NAMALWA (cell line): ENCODE measurements at regions not wholly inside any gene's neighbourhood (a gene's known extent, or its start where the extent isn't known, plus 50 kb on each side); places are given as distances from the start of the nearest gene placed in this dataset.
"Not testable (repeated sequence)": the region's sequence is repeated elsewhere in the genome, so short reads cannot be mapped to it uniquely, and the experiment has no call there.

Experiments used
- DNase-seq: peaks from one replicate; pipeline ENCODE4 v3.0.0-alpha.2; 2015; ENCODE audit warnings: low spot score

DNA sequence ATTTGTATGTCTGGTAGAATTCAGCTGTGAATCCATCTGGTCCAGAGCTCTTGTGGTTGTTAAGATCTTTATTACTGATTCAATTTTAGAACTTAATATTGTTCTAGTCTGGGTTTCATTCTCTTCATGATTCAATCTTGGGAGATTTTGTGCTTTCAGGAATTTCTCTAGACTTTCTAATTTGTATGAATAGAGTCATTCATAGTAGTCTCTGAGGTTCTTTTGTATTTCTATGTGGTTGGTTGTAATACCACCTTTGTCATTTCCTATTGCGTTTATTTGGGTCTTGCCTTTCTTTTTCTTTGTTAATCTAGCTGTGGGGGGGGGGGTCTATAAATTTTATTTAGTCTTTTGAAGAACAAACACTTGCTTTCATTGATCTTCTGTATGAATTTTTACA is 824.8 kb upstream of the GALNTL6 start:
- DNase-seq, result no peak

GRCh38 chr4:170979736-170980135 is 833.5 kb upstream of the GALNTL6 start:
- no peak for DNase-seq

GRCh38 chr4:170978990-170979389 is 834.2 kb upstream of the GALNTL6 start:
- peak; percentile 19 for DNase-seq

DNA sequence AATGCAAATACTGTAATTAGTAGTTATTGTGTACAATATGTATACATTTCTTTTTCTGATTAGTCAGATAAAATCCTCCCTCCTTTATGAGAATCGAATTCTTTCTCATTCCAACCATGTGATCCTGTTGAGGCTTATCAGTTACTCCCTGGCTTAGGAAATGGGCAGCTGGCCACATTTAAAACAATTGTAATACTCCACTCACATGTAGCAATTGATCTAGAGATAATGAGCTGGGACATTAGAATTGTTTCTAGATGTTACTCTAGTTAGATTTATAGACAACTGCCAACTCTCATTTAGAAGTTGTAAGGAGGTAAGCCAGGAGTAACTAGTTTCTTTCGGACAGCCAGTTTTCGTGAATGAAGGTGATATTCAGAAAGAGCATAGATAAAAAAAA is 859.3 kb upstream of the AADAT start:
- no peak for DNase-seq

DNA sequence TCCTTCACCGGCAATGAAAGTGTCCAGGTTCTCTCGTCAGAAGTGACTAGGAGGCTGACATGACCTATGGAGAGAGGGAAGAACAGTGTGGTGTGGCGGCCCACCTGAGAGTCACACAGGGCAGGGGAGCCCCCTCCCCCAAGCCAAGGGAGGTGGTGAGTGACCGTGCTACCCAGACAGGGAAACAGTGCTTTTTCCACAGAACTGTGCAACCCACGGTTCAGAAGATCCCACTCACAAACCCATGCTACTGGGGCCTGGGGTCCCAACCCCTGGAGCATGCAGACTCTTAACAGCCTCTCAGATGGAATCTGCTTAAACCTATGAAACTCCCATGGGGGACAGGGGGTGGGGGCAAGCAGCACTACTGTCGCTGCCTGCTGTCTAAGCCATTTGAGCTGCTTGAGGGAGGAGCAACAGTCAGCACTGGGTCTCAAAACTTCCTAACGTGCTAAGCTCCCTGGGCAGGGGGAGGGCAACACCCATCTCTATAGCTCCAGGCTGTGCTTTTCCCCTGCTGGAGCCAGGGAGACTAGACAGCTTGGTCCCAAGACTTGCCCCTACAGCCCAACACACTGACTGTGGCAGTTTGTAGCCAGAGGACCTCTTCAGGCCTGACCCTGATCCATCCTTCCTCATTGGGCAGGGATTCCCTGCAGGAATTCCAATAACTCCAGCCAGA is 850.4 kb upstream of the AADAT start:
- DNase-seq, result no peak

- no peak for DNase-seq
These were observed 848.8 kb upstream of the AADAT start for GRCh38 chr4:170938588-170938987.

DNA sequence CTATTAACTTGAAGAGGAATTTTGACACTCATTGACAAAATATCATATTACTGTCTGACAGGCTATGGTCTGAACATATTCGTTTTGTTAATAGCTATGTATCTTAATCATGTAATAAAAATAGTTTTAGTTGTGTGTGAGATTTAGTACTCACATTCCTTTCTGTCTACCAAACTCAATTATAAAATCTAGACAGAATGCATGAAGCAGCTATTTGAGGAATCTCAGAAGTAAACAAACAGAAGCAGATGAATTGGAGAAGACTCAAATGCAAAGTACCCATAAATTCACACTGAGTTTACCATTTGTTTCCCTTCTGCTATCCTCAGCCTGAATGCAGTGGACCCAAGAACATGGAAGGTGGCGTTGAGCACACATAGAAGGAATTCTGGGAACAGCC is 841.6 kb upstream of the AADAT start:
- DNase-seq, result no peak

DNA sequence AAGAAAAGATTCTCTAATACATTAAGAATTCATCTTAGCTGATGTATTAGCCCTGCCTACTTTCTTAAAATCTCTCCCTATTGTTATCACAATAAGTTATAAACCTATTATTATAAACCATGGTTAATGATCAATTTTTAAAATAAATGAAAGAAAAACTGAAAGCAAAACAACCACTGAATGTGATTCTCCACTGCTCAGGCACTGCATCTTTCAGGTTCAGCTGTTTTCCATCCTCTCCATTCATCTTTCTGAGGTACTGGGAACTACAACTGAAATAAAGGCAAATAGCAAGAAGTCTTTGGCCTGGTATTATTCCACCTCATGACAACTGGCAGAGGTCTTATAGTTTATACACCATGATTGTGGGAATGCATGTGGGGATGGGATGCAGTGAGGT is 798.9 kb upstream of the AADAT start:
- no peak for DNase-seq

DNA sequence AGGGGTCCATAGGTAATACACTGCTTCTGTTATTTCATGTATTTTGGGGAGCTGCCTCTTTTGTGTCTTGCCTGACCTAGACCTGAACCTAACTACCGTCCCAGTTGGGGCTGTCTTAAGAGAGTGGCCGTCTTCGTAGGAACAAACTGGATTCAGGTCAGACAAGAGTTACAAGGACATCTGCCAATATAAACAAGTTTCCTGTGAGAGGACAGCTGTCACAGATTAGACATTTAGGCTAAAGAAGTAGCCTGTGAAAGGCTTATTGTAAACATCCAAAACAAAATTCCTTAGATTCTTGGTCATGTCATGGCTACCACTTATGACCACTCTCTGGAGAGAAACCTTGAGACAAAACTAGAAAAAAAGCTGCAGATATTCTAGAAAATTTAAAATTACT is 797.6 kb upstream of the AADAT start:
- no peak for DNase-seq

- no peak for DNase-seq
These were observed 795.3 kb upstream of the AADAT start for GRCh38 chr4:170884969-170885570.

DNA sequence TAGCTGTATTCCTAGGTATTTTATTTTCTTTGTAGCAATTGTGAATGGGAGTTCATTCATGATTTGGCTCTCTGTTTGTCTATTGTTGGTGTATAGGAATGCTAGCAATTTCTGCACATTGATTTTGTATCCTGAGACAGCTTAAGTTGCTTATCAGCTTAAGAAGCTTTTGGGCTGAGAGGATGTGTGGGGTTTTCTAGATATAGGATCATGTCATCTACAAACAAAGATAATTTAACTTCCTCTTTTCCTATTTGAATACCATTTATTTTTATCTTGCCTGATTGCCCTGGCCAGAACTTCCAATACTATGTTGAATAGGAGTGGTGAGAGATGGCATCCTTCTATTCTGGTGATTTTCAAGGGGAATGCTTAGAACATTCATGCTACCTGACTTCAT is 791.9 kb upstream of the AADAT start:
- not testable (repeated sequence) for DNase-seq

GRCh38 chr4:170875868-170876267 is 786.1 kb upstream of the AADAT start:
- peak; percentile 15 for DNase-seq

- no peak for DNase-seq
These were observed 783.0 kb upstream of the AADAT start for GRCh38 chr4:170872794-170873193.

DNA sequence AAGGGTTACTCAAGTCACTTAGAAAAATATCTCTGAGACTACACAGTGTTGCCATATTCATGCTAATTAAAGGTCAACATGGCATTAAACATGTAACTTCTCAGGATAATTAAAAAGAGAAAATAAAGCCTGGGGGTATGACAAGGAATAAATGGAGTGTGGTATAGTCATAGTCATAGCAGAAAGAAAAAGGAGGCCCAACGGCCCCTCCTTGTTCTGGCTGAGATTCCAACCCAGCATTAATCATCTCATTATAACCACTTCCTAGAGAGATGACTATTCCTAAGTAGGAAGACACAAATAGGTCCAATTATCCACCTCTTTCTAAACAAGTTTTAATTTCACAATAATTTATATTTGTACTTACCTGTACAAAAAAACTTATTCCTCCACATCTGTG is 778.4 kb upstream of the AADAT start:
- no peak for DNase-seq

- no peak for DNase-seq
These were observed 764.3 kb upstream of the AADAT start for GRCh38 chr4:170854097-170854496.

DNA sequence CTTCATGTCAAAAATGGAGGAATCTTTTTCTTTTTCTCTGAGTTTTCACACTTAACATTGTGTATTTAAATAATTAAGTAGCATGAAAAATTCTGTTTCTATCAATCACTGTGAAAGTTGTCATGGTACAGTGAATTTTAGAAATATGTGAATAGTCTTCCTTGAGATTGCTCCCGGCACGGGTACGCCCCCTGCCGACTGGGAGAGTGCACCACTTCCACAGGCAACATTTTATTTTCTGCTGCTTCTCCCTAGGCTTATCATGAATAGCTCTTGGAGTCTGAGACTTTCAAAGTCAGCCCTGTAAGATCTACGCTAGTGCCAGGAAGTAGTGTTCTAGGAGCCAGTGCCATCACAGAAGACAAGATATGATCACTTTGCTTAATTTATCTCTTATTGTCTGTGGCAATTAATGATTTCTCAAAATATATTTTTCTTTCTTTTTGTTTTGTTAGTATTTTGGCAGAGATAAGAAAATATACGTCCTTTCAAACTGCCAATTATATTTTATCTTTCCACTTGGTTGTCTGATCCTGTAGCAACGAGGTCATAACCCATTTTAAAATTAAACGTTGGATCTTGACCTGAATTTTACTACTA is 763.8 kb upstream of the AADAT start:
- peak; percentile 72 for DNase-seq

DNA sequence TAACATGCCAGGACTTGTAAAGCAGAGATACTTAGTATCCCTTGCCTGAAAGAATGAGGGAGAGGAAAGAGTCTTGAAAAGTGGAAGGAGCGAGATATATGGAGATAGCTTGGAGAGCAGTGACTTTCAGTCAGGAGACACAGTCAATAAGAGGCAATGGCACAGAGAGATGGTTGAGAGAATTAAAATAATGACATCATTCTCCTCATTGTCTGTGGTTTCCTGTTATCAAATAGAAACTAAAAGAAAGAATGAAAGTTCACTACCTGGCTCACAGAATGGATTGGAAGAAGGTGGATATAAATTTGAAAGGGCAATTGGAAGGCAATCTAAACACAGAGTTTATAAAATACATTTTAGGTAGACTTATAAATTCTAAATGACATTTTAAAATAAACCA is 760.2 kb upstream of the AADAT start:
- DNase-seq, result no peak

- no peak for DNase-seq
These were observed 738.0 kb upstream of the AADAT start for GRCh38 chr4:170827562-170828274.

- peak; percentile 4 for DNase-seq
These were observed 729.0 kb upstream of the AADAT start for GRCh38 chr4:170818786-170819185.

GRCh38 chr4:170805352-170805751 is 715.6 kb upstream of the AADAT start:
- DNase-seq, result no peak

DNA sequence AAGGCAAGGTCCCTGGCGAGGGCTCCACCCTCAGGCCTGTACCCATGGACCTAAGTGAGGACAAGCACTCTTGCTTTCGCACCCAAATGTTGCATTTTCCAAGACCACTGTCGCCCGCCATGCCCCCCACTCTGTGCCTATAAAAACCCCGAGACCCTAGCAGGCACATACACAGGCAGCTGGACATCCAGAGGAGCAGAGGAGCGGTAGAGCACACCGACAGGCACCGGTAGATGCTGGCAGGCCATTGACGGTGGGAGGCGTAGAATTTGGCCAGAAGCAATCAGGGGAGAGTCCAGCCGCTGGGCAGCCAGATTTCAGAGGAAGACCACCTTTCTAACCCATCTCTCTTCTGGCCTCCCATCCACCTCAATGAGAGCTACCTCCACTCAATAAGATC is 715.2 kb upstream of the AADAT start:
- DNase-seq, result no peak

DNA sequence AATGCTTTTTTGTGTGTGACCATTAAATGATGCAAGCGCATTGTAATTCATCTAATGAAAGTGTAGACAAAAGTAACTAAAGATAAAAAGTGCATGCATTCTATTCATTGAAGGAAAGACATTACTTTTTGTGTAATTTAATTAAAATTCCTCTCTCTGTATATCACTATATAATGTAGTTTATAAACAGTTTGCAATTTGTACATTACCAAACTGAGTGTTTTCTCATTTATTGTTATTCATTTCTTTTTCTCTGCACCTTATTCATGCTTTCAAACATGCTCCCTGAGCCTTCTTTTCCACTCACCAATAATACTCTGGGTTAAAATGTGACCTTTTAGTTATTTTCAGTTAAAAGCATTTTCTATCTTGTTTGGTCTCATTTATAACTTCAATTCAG is 713.7 kb upstream of the AADAT start:
- DNase-seq, result no peak

- DNase-seq, result no peak
These were observed 712.0 kb upstream of the AADAT start for GRCh38 chr4:170801771-170802170.
